ENCODE measurements at regions not wholly inside any gene's neighbourhood (a gene's known extent, or its start where the extent isn't known, plus 50 kb on each side); places are given as distances from the start of the nearest gene placed in this dataset.

DNA sequence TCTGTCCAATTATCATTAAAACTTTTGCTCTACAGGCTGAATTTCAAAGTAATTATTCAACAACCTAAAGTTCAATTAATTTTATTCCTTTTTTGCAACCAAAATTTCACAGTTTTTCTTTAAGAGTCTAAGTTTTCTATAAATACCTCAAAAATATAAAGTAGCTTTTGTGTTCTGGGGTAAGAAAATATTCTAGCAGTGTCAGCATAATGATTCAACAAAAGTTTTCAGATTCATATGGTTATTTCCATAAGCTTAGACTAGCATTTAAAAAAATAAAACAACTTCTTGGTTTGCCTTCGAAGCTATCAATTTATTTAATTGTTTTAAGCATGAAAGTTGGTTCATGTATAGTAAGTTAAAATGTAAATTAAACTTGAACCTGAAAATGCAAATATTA lies 1962.3 kb upstream of the CDH6 start:
- no peak for TF ChIP-seq CTCF (conservative IDR thresholded peaks at IDR 0.05 in 1 of 2, IDR thresholded peaks at IDR 0.05 in 1 of 2; ENCODE audit: low read depth in 1 of 2, low read length in 2 of 2)
- no peak for TF ChIP-seq EZH2 (IDR thresholded peaks at IDR 0.05; ENCODE audit: low read length, missing control alignments)

All from fibroblast of lung (primary cell).